Activated T-cell treated with anti-CD3 and anti-CD28 coated beads for 48 hours (primary cell): ENCODE measurements at regions not wholly inside any gene's neighbourhood (a gene's known extent, or its start where the extent isn't known, plus 50 kb on each side); places are given as distances from the start of the nearest gene placed in this dataset.
"Not testable (repeated sequence)": the region's sequence is repeated elsewhere in the genome, so short reads cannot be mapped to it uniquely, and the experiment has no call there.

Source experiments
- DNase-seq: peaks from one replicate; pipeline ENCODE4 v3.0.0-alpha.2; 2020; ENCODE audit warnings: low read depth

GRCh38 chr2:14072338-14072737 lies 560.2 kb upstream of the LRATD1 start:
- DNase-seq: no peak

- no peak for DNase-seq
These were observed 557.8 kb upstream of the LRATD1 start for GRCh38 chr2:14074691-14075090.

- DNase-seq: no peak
These were observed 552.9 kb upstream of the LRATD1 start for GRCh38 chr2:14079576-14079975.

- no peak for DNase-seq
These were observed 551.0 kb upstream of the LRATD1 start for GRCh38 chr2:14081521-14081920.

GRCh38 chr2:14082640-14083039 lies 549.9 kb upstream of the LRATD1 start:
- DNase-seq: no peak

GRCh38 chr2:14094592-14094991 lies 537.9 kb upstream of the LRATD1 start:
- DNase-seq: no peak

- DNase-seq: not testable (repeated sequence)
These were observed 533.4 kb upstream of the LRATD1 start for GRCh38 chr2:14099101-14099500.

- no peak for DNase-seq
These were observed 518.2 kb upstream of the LRATD1 start for GRCh38 chr2:14114275-14114674.

- no peak for DNase-seq
These were observed 512.1 kb upstream of the LRATD1 start for GRCh38 chr2:14120376-14120775.

- DNase-seq: no peak
These were observed 508.9 kb upstream of the LRATD1 start for GRCh38 chr2:14123436-14124103.

- no peak for DNase-seq
These were observed 506.8 kb upstream of the LRATD1 start for GRCh38 chr2:14125624-14126293.

GRCh38 chr2:14126846-14127245 lies 505.7 kb upstream of the LRATD1 start:
- no peak for DNase-seq

GRCh38 chr2:14127765-14128164 lies 504.8 kb upstream of the LRATD1 start:
- no peak for DNase-seq

- DNase-seq: no peak
These were observed 500.1 kb upstream of the LRATD1 start for GRCh38 chr2:14132386-14132785.

GRCh38 chr2:14134771-14135170 lies 497.7 kb upstream of the LRATD1 start:
- no peak for DNase-seq

GRCh38 chr2:14136030-14136429 lies 496.5 kb upstream of the LRATD1 start:
- no peak for DNase-seq

GRCh38 chr2:14137643-14138042 lies 494.9 kb upstream of the LRATD1 start:
- no peak for DNase-seq

GRCh38 chr2:14140009-14140550 lies 492.4 kb upstream of the LRATD1 start:
- DNase-seq: no peak

GRCh38 chr2:14143435-14143834 lies 489.1 kb upstream of the LRATD1 start:
- no peak for DNase-seq

GRCh38 chr2:14148216-14148615 lies 484.3 kb upstream of the LRATD1 start:
- no peak for DNase-seq

GRCh38 chr2:14157816-14158215 lies 474.7 kb upstream of the LRATD1 start:
- DNase-seq: no peak

GRCh38 chr2:14180333-14180732 lies 452.2 kb upstream of the LRATD1 start:
- no peak for DNase-seq

- DNase-seq: no peak
These were observed 450.1 kb upstream of the LRATD1 start for GRCh38 chr2:14182227-14182946.
